Esophagus squamous epithelium (tissue), 4 donors: ENCODE measurements at regions not wholly inside any gene's neighbourhood (a gene's known extent, or its start where the extent isn't known, plus 50 kb on each side); places are given as distances from the start of the nearest gene placed in this dataset.

ENCODE experiments used
- CTCF ChIP-seq, 6 experiments: fragments of 450-650 bp in 4 of 6; fragments of 200-600 bp in 2 of 6; sonication (generic) in 2 of 6; IDR thresholded peaks; one replicate each; pipeline ENCODE4 v1.5.1; 2016 to 2019; ENCODE audit warnings: antibody characterized with exemption in 6 of 6, mild to moderate bottlenecking in 4 of 6, moderate library complexity in 4 of 6
- POLR2A ChIP-seq, 4 donors: fragments of 450-650 bp; IDR thresholded peaks; one replicate each; pipeline ENCODE4 v1.6.1; 2017; ENCODE audit warnings: antibody characterized with exemption in 4 of 4, mild to moderate bottlenecking in 4 of 4, moderate library complexity in 3 of 4

- TF ChIP-seq CTCF (IDR thresholded peaks at IDR 0.05) (no peak), POLR2A (IDR thresholded peaks at IDR 0.05) (no peak)
Measured at GRCh38 chr1:183739082-183739481, 65.8 kb upstream of the RGL1 start.
